Activated naive CD4-positive, alpha-beta T cell treated with anti-CD3 and anti-CD28 coated beads for 36 hours (primary cell): ENCODE measurements at regions not wholly inside any gene's neighbourhood (a gene's known extent, or its start where the extent isn't known, plus 50 kb on each side); places are given as distances from the start of the nearest gene placed in this dataset. TPM values are rescaled to one million over a fixed set of nuclear protein-coding genes. Genes with fewer than 3 reads are reported as not detected.

ENCODE experiments used
- CTCF ChIA-PET: fragments of 350-600 bp; sonication (Branson Sonifier 250); formaldehyde crosslinking; loops from one replicate; lab custom pipeline; 2021; ENCODE audit warnings: antibody characterized with exemption; lab: Charles Lee
- DNase-seq: peaks from one replicate; pipeline ENCODE4 v3.0.0-alpha.2; 2020
- H3K27ac Mint-ChIP-seq: one replicate; pipeline ENCODE4 v1.8.0; 2021; ENCODE audit warnings: mild to moderate bottlenecking, mixed read lengths
- H3K27me3 Mint-ChIP-seq: one replicate; pipeline ENCODE4 v1.8.0; 2021; ENCODE audit warnings: low read depth, mixed read lengths
- H3K36me3 Mint-ChIP-seq: one replicate; pipeline ENCODE4 v1.8.0; 2021; ENCODE audit warnings: low read depth, mixed read lengths
- H3K4me1 Mint-ChIP-seq: one replicate; pipeline ENCODE4 v1.8.0; 2021; ENCODE audit warnings: low read depth, mixed read lengths
- H3K4me3 Mint-ChIP-seq: one replicate; pipeline ENCODE4 v1.8.0; 2021; ENCODE audit warnings: mild to moderate bottlenecking, moderate library complexity, mixed read lengths
- H3K9me3 Mint-ChIP-seq: one replicate; pipeline ENCODE4 v1.8.0; 2021; ENCODE audit warnings: mixed read lengths
- intact Hi-C: fragments of 100-400 bp; cut with micrococcal nuclease; formaldehyde crosslinking; loops from one replicate; pipeline ENCODE4 v1.15.1; 2023
- microRNA-seq: library from miRNA; unstranded; fragments of <30 nt; microRNA quantifications from one replicate; pipeline ENCODE4 v1.2.0, GENCODE V29; 2022; ENCODE audit warnings: borderline microRNAs expressed, borderline replicate concordance

DNA sequence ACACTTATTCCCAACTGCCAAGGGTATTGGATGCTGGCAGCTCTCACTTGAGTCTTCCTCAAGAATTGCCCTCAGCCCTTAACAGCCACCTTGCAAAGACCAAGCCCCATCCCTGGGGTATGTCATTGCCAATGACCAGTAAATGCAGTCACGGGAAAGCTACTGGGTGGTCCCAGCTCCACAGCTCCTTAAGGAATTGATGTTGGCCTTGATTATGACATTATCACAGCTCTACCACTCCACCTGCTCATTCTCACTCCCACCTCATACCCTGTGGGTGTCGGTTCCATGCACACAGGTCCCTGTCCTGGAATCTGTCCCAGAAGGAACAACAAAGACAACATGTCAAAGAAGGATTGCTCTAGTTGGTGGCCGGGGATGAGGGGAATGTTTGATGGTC lies 60.5 kb upstream of the GJB5 start:
- H3K9me3 Mint-ChIP-seq, result no peaks in the 10 kb centered on the region
- CTCF ChIA-PET, result no interaction called here
- no peak for DNase-seq
- no peak overlapping the region for H3K27ac Mint-ChIP-seq
- H3K4me3 Mint-ChIP-seq, result no peak overlapping the region
- H3K4me1 Mint-ChIP-seq, result no peaks in the 10 kb centered on the region
- intact Hi-C loops, result no loop called here
- peaks cover 15% of the 10 kb centered on the region for H3K27me3 Mint-ChIP-seq
- no peaks in the 10 kb centered on the region for H3K36me3 Mint-ChIP-seq

DNA sequence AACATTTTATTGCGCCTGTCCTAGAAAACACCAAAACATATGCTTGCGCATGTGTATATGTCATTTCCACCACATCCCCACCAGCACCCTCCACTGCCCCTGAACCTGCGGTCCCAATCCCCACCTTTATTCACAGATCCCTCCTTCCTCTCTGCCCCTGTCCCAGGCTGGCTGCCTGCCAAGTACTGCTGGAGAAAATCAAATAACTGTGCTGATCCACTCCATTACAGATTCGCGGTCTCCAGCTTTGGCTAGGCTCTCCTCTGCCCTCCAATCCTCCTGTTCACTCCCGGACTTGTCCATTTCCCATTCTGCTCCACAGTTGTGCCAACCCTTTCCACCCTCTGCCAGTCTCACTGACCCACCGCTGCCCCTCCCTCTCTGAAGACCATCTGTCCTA lies 59.3 kb upstream of the GJB5 start:
- Mint-ChIP-seq H3K27me3 (peaks cover 16% of the 10 kb centered on the region), H3K36me3 (no peaks in the 10 kb centered on the region), H3K27ac (no peak overlapping the region), H3K4me3 (no peak overlapping the region), H3K4me1 (no peaks in the 10 kb centered on the region), H3K9me3 (no peaks in the 10 kb centered on the region)
- no peak for DNase-seq
- intact Hi-C loops, result no loop called here
- CTCF ChIA-PET, result interaction anchor here (0.5 kb wide), 1 partner anchor 71 kb away, joined by 3 read pairs; no protein-coding TSS in a partner anchor

DNA sequence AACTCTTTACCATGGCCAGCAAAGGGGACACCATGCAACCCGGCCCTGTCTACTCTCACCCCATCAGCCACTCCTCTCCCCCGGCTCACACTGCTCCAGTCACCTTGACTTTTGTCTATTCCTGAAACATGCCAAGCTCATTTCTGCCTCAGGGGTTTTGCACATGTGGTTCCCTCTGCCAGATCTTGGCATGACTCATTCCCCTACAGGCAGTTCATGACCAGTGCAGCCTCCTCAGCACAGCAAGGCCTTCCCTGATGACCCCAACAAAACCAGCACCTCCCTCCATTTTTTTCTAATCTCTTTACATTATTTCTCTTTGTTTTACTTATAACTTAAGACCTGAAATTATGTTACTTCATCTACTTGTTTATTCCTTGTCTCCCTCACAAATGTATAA lies 58.6 kb upstream of the GJB5 start:
- H3K4me3 Mint-ChIP-seq, result no peak overlapping the region
- H3K27ac Mint-ChIP-seq, result no peak overlapping the region
- no peak for DNase-seq
- peaks cover 12% of the 10 kb centered on the region for H3K27me3 Mint-ChIP-seq
- intact Hi-C loops, result no loop called here
- no peaks in the 10 kb centered on the region for H3K9me3 Mint-ChIP-seq
- no peaks in the 10 kb centered on the region for H3K4me1 Mint-ChIP-seq
- CTCF ChIA-PET, result interaction anchor here (0.5 kb wide), 1 partner anchor 71 kb away, joined by 3 read pairs; no protein-coding TSS in a partner anchor
- no peaks in the 10 kb centered on the region for H3K36me3 Mint-ChIP-seq

DNA sequence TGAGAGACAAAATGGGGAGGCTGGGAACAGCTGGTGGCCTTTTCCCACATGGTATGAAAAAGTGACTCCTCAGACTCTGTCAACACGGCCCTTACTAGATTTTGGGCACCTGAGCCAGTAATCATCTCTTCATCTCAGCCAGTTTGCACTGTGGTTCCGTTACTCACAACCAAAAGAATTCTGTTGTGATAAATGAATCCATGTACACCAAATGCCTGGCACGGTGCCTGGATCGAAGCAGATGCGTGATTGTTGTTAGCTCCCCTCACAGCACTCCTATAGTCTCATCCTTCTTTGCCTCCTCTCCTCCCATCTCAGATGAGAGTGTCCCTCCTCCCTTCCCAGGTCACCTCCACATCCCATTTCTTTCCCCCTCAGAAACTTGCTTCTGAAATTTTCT lies 57.9 kb upstream of the GJB5 start:
- H3K36me3 Mint-ChIP-seq, result no peaks in the 10 kb centered on the region
- no peak overlapping the region for H3K27ac Mint-ChIP-seq
- no peak for DNase-seq
- no peaks in the 10 kb centered on the region for H3K4me1 Mint-ChIP-seq
- H3K9me3 Mint-ChIP-seq, result no peaks in the 10 kb centered on the region
- CTCF ChIA-PET, result no interaction called here
- H3K4me3 Mint-ChIP-seq, result no peak overlapping the region
- peaks cover 11% of the 10 kb centered on the region for H3K27me3 Mint-ChIP-seq
- intact Hi-C loops, result no loop called here

DNA sequence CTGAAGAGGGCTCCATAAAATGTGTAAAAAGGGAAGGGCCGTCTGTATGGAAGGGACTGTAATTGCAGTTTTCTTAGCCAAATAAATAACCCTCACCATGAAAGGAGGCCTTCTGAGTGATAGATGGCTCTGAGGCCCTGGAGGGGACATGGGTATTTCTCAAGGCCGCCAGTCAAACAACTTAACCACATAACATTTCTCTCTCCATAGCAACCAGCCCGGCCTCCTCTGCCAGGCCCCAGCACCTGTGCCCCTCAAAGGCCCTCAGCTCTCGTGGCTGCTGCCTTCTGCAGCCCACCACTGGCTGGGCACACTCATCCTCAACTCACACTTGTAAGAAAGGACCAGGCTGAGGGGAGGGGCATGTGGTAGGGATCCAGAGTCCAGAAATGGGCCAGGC lies 57.0 kb upstream of the GJB5 start:
- Mint-ChIP-seq H3K4me1 (no peaks in the 10 kb centered on the region), H3K27me3 (peaks cover 10% of the 10 kb centered on the region), H3K27ac (no peak overlapping the region), H3K4me3 (no peak overlapping the region), H3K36me3 (no peaks in the 10 kb centered on the region), H3K9me3 (no peaks in the 10 kb centered on the region)
- intact Hi-C loops, result no loop called here
- CTCF ChIA-PET, result no interaction called here
- no peak for DNase-seq

DNA sequence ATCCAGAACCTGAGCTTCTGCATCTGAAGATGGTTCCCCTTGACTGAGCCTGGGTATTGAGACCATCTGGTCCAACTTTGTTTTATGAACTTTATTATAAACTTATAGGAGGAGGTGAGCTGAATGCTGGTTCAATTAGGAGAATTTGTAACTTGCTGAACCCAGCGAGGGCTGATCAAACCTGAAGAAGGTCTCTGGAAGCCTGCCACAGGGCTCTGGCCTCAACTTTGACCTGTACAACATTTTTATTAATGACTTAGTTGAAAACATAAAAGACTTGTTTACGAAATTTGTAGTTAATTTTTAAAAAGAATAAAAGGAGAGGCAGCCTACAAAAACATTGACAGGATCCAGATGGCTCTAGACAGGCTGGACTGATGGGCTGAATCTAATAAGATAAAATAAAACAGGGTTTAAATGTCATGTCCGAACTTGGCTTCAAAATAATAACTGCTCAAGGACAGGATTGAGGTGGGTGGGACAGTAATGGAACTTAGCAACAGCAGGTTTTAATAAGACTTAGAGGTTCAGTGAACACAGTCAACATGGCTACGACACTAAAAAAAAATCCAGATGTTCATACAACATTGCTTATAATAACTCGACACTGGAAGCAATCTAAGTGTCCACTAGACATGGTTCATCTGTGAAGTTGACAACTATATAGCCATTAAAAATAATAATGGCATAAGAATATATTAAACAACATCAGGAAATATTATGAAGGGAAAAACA lies 53.4 kb upstream of the GJB5 start:
- Mint-ChIP-seq H3K9me3 (no peaks in the 10 kb centered on the region), H3K36me3 (no peaks in the 10 kb centered on the region), H3K27me3 (peaks cover 13% of the 10 kb centered on the region), H3K4me3 (no peak overlapping the region), H3K4me1 (no peaks in the 10 kb centered on the region), H3K27ac (no peak overlapping the region)
- CTCF ChIA-PET, result no interaction called here
- intact Hi-C loops, result no loop called here
- DNase-seq, result no peak

Small RNA genes in the stretch of these regions (microRNA-seq; reads per million reads assigned to microRNA genes)
- gene MIR552, result not detected
